ENCODE measurements at regions not wholly inside any gene's neighbourhood (a gene's known extent, or its start where the extent isn't known, plus 50 kb on each side); places are given as distances from the start of the nearest gene placed in this dataset.

GRCh38 chr13:37360556-37360955 is 238.0 kb downstream of the POSTN start:
- TF ChIP-seq CTCF (IDR thresholded peaks at IDR 0.05) (no peak), POLR2A (IDR thresholded peaks at IDR 0.05) (no peak)

All from esophagus squamous epithelium (tissue), 4 donors.